NCI-H1105 (cell line): ENCODE measurements at regions not wholly inside any gene's neighbourhood (a gene's known extent, or its start where the extent isn't known, plus 50 kb on each side); places are given as distances from the start of the nearest gene placed in this dataset.

Experiments
- DNase-seq: peaks from one replicate; lab custom pipeline; 2025; lab: John Stamatoyannopoulos, UW

GRCh38 chr14:94960285-94961001, 190.5 kb upstream of the GSC start:
- no peak for DNase-seq

DNA sequence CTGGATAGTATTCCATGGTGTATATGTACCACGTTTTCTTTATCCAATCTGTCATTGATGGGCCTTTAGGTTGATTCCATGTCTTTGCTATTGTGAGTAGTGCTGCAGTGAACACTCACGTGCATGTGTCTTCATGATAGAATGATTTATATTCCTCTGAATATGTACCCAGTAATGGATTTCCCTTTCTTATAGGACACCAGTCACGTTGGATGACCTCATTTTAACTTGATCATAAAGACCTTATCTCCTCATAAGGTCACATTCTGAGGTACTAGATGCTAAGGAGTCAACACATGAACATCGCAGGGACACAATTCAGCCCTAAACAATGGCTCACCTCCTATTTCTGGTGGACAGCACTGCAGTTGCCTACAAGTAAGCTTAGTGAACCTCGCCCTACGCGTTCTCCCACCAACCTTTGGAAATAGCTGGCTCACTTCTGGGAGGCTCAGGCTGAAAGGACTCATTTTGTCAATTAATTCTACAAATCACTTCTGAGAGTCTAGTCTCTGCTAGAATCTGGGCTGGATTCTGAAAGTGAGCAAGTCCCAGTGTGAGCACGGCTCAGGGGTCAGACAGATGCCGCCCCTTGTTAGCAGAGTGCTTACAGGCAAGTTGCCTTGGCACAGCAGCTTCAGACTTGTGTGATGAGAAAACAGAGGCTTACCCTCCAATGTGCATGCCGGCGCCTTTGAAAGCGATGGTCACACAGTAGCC, 183.8 kb upstream of the GSC start:
- no peak for DNase-seq

GRCh38 chr14:94952097-94952496, 182.2 kb upstream of the GSC start:
- DNase-seq: no peak

DNA sequence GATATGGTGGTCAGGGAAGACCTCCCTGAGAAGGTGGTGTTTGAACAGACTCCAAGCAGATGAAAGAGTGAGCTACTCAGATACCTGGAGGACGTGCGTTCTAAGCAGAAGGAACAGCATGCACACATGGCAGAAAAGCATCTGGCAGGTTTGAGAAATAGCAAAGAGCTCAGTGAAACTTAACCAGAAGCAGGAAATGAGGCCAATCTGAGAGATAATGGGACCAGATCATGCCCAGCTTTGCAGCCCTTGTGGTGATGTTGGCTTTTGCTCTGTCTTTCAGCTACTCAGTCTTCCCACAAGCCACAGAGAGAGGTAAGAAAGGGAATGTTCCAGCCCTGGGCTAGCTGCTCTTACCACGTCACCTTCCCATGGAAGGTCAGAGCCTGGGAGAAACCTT, 176.3 kb upstream of the GSC start:
- DNase-seq: no peak

DNA sequence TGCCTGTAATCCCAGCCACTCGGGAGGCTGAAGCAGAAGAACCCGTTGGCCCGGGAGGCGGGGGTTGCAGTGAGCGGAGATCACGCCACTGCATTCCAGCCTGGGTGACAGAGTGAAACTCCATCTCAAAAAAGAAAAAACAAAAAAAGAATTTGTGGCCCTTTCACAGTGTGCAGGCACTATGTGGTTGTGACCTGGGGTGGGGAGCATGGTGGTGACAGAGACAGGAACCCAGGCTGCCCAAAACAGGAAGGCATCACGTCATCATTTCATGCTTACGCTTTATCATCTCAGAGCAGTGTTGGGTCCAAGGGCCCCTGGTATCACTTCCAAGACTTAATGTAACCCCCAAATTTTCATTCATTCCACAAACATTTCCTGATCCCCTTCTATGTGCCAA, 175.7 kb upstream of the GSC start:
- DNase-seq: no peak

GRCh38 chr14:94944636-94945258, 174.8 kb upstream of the GSC start:
- DNase-seq: no peak

- DNase-seq: no peak
Measured at GRCh38 chr14:94942601-94943000, 172.7 kb upstream of the GSC start.

GRCh38 chr14:94941311-94941710, 171.4 kb upstream of the GSC start:
- DNase-seq: no peak

GRCh38 chr14:94940263-94940993, 170.5 kb upstream of the GSC start:
- no peak for DNase-seq

DNA sequence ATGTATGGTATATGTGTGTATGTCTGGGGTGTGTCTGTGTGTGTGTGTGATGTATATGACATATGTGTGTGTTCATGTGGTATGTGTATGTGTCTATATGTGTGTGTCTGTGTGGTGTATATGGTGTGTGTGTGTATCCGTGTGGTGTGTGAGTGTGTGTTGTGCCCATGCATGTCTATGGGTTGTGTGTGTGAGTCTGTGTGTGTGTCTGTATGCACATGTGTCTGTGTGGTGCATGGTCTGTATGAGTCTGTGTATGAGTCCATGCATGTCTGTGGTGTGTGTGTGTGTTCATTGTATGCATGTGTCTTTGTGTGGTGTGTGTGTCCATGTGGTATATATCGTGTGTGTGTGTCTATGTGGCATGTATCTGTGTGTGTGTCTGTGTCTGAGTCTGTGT, 168.1 kb upstream of the GSC start:
- no peak for DNase-seq

DNA sequence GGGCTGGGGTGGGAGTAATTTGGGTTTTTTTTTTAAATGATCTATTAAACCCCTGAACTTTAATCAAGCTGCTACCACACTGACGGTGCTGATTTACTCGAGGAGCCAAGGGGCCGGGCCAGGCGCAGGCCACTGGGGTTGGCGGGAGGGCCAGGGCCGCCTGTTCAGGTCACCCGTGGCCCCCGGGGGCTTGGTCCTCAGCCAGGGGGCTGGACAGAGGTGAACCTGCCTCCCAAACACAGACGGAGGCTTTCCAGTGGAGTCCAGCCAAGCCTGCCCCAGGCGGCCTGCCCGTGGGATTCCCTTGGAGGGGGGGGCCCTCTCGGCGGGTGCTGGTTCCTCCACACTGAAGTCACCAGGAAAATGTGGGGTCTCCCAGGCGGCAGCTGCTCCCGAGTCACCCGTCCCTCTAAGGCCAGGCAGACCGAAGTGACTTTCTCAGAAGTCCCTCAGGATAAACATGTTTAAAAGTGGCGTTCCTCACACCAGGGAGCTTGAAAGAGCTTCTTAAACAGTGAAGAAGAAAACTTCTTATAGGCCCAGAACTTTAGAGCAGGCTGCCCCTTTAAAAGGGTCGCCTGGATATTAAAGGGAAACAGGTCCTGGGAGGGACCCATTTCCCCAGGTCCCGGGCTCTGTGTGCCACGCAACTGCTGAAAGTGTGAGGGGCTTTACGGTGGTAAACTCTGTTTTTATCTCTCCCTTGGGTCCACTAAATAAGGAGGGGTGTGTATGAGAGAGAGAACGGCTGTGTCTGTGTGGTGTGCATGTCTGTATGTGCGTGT, 167.2 kb upstream of the GSC start:
- no peak for DNase-seq

- DNase-seq: peak; percentile 95
Measured at GRCh38 chr14:94936401-94936892, 166.5 kb upstream of the GSC start.

GRCh38 chr14:94935706-94936300, 165.9 kb upstream of the GSC start:
- no peak for DNase-seq

GRCh38 chr14:94934276-94934810, 164.4 kb upstream of the GSC start:
- no peak for DNase-seq

DNA sequence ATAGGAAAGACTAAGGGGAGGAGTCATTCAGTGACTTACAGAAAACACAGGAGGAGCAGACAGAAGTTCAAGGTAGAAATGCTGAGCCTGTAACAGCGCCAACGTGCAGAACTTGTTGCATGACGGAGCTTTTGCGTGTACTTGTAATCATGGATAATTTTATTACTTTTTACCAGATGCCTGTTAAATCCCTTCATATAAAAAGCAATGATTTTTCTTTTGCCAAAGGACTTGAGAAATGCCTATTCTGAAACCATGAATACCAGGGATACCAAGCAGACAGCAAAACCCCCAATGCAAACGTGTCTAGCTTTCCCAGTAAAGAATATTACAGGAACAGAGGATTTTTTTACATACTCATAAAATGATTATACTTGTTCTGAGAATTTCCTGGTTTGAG, 163.6 kb upstream of the GSC start:
- DNase-seq: no peak

DNA sequence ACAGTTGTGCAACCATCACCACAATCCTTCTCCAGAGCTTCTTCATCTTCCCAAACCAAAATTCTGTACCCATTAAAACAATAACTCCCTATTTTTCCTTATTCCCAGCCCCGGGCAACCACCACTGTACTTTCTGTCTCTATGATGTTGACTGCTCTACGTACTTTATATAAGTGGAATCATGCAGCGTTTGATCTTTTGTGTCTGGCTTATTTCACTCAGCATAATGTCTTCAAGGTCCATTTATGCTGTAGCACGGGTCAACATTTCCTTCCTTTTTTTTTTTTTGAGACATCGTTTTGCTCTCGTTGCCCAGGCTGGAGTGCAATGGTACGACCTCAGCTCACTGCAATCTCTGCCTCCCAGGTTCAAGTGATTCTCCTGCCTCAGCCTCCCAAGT, 162.7 kb upstream of the GSC start:
- DNase-seq: no peak

GRCh38 chr14:94930690-94931089, 160.8 kb upstream of the GSC start:
- no peak for DNase-seq

DNA sequence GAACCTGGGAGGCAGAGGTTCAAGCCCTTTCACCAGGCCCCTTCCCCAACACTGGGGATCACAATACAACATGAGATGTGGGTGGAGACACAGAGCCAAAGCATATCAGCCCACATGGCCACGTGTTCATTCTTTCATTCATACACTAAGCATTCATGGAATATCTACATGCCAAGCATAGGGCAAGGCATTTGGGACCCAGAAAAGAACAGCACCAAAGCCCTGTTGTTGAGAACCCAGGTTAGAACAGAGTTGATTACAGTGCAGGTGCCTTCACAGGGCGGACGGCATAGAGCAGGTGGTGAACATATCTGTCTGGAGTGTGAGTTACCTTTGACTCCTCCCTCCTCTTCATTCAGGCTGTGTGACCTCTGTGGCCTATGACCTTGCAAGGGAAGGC, 159.4 kb upstream of the GSC start:
- DNase-seq: no peak

DNA sequence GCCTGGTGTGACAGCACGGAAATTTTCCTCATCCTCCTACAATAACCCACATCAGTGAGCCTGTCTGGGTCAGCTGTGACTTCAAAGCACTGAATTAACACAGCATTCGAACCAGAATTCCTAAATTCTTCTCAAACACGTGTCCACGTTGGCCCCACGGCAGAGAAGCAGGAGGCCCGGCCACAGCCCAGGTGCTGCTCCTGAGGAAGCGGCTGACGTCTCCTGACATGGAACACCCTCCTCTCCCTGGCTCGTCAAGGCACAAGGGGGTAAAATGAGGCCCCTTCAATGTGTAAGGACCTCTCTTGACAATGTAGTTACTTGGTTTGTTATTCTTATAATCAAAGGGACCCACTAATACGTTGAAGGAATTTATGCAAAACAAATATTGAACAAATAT, 156.3 kb upstream of the GSC start:
- DNase-seq: no peak

DNA sequence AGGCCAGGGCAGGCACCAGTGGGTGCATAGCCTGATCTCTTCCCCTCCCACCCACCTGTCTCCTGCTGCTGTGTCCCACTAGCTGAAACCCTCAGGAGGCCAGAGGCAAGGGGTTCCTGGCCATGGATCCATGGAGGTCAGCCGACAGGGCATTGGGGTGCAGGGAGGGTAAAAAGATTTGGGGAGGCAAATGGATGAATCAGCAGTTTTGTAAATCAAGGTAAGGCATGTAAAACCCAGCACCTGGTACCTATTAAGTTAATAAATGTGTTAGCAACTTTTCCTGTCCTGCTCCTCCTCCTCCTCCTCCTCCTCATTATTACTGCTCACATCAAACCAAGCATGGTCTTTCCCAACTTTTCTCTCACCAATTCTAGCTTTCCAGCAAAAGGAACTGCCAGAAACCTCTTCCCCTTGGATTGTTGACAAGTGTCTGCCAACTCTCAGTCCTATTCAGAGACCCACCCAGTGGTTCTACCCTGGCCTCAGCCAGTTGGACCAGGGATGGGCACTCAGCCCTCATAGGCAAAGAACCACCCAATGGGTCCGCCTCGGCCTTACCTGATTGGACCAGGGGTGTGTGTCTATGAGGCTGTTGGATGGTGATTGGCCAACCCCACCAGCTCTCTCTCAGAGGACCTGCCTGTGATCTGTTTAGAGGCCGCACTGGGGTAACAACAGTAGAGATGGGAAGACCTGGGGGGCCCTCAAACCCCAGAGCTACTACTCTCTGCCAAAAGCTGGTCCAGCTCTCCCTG, 155.7 kb upstream of the GSC start:
- no peak for DNase-seq
